Body of pancreas (tissue), 4 donors: ENCODE measurements at regions not wholly inside any gene's neighbourhood (a gene's known extent, or its start where the extent isn't known, plus 50 kb on each side); places are given as distances from the start of the nearest gene placed in this dataset.

Experiments
- POLR2A ChIP-seq, 3 donors: fragments of 450-650 bp; IDR thresholded peaks; one replicate each; pipeline ENCODE4 v1.6.1; 2016; ENCODE audit warnings: antibody characterized with exemption in 3 of 3, mild to moderate bottlenecking in 2 of 3
- TF ChIP-seq, protein P1 (sequence below), 7 experiments: fragments of 450-650 bp in 4 of 7; fragments of 200-600 bp in 3 of 7; sonication (generic) in 3 of 7; IDR thresholded peaks; one replicate each; pipeline ENCODE4 v1.5.1; 2016 to 2019; ENCODE audit warnings: antibody characterized with exemption in 7 of 7

DNA sequence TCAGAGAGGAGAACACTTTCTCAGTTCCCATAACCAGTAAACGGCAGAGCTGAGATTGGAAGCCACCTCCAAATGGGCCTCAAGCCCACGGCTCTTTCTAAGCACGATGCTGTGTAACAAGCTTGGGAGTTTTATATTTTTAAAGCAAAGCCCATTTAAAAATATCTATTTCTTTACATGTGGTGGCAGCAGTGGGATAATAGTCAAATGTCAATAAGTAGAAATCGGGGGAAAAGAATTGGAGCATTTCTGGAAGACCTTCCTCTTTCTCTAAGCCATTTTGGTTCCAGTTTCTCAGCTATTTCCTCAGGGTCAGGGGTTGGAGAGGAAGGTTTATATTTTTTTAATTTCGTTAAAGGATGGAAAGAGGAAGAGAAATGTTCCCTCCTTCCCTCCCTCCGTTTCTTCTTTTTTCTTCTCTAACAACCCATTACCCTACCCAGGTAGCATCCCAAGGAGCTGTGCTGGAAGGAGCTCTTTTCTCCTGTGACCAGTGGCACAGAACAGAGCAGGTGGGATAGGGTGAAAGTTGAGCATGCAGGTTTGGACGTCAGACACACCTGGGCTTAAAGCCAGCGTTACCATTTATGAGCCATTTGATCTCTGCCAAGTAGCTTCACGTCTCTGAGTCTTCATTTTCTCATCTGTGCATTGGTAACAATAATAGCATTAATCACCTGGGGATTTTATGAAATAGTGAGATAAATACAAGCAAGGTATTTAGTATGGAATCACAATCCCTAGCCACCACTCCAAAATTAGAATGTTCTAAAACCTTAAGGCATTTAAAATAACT is 515.7 kb downstream of the RPS24 start:
- TF ChIP-seq POLR2A (IDR thresholded peaks at IDR 0.05): no peak
- TF ChIP-seq, protein P1, sequence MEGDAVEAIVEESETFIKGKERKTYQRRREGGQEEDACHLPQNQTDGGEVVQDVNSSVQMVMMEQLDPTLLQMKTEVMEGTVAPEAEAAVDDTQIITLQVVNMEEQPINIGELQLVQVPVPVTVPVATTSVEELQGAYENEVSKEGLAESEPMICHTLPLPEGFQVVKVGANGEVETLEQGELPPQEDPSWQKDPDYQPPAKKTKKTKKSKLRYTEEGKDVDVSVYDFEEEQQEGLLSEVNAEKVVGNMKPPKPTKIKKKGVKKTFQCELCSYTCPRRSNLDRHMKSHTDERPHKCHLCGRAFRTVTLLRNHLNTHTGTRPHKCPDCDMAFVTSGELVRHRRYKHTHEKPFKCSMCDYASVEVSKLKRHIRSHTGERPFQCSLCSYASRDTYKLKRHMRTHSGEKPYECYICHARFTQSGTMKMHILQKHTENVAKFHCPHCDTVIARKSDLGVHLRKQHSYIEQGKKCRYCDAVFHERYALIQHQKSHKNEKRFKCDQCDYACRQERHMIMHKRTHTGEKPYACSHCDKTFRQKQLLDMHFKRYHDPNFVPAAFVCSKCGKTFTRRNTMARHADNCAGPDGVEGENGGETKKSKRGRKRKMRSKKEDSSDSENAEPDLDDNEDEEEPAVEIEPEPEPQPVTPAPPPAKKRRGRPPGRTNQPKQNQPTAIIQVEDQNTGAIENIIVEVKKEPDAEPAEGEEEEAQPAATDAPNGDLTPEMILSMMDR (IDR thresholded peaks at IDR 0.05): no peak
